Loucy (cell line): ENCODE measurements at regions not wholly inside any gene's neighbourhood (a gene's known extent, or its start where the extent isn't known, plus 50 kb on each side); places are given as distances from the start of the nearest gene placed in this dataset.

Experiments used
- CTCF ChIP-seq: fragments of 200-600 bp; sonication (generic); conservative IDR thresholded peaks from 2 replicates; pipeline ENCODE4 v1.5.1; 2014; ENCODE audit warnings: mild to moderate bottlenecking, antibody characterized with exemption, low read length
- EZH2phosphoT487 ChIP-seq: fragments of 200-600 bp; IDR thresholded peaks from 2 replicates; pipeline ENCODE4 v1.6.1; 2018; ENCODE audit warnings: antibody characterized with exemption, mild to moderate bottlenecking, moderate library complexity, borderline replicate concordance

GRCh38 chr6:74018825-74019224 lies 322.8 kb downstream of the CD109 start:
- TF ChIP-seq CTCF = no peak
- TF ChIP-seq EZH2phosphoT487 = no peak
